ENCODE measurements at regions not wholly inside any gene's neighbourhood (a gene's known extent, or its start where the extent isn't known, plus 50 kb on each side); places are given as distances from the start of the nearest gene placed in this dataset.

DNA sequence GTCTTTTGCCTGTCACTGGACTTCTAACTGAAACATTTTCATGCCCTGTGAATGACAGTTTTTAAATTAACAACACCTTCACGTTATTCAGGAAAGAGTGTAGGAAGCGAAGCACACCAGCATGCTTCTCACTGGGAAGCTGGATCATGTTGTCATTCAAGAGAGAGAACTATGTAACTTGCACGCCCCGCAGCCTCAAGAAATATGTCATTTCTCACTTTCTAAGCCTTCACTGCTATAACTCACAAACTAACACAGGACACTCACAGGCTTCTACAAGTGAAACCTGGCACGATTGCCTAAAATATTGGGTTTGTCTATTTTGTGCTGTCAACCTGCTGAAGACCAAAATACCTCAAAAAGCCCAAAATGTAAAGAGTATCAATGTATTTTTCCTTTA lies 466.3 kb downstream of the EFNA5 start:
- TF ChIP-seq, protein P1, sequence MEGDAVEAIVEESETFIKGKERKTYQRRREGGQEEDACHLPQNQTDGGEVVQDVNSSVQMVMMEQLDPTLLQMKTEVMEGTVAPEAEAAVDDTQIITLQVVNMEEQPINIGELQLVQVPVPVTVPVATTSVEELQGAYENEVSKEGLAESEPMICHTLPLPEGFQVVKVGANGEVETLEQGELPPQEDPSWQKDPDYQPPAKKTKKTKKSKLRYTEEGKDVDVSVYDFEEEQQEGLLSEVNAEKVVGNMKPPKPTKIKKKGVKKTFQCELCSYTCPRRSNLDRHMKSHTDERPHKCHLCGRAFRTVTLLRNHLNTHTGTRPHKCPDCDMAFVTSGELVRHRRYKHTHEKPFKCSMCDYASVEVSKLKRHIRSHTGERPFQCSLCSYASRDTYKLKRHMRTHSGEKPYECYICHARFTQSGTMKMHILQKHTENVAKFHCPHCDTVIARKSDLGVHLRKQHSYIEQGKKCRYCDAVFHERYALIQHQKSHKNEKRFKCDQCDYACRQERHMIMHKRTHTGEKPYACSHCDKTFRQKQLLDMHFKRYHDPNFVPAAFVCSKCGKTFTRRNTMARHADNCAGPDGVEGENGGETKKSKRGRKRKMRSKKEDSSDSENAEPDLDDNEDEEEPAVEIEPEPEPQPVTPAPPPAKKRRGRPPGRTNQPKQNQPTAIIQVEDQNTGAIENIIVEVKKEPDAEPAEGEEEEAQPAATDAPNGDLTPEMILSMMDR (IDR thresholded peaks at IDR 0.05; ENCODE audit: low read depth, low read length): no peak
- no peak for TF ChIP-seq EZH2phosphoT487 (IDR thresholded peaks at IDR 0.05; ENCODE audit: low read depth)
